ENCODE measurements at regions not wholly inside any gene's neighbourhood (a gene's known extent, or its start where the extent isn't known, plus 50 kb on each side); places are given as distances from the start of the nearest gene placed in this dataset.
"Not testable (repeated sequence)": the region's sequence is repeated elsewhere in the genome, so short reads cannot be mapped to it uniquely, and the experiment has no call there.

- DNase-seq (ENCODE audit: low read depth in 2 of 3, low spot score in 2 of 3), result no peak
Observed at GRCh38 chr6:49370518-49370917, 92.5 kb downstream of the MMUT start.

GRCh38 chr6:49366539-49366938 is 96.5 kb downstream of the MMUT start:
- no peak for DNase-seq (ENCODE audit: low read depth in 2 of 3, low spot score in 2 of 3)

- DNase-seq (ENCODE audit: low read depth in 2 of 3, low spot score in 2 of 3), result no peak
Observed at GRCh38 chr6:49348561-49348960, 114.5 kb downstream of the MMUT start.

- no peak for DNase-seq (ENCODE audit: low read depth in 2 of 3, low spot score in 2 of 3)
Observed at GRCh38 chr6:49342410-49342809, 120.6 kb downstream of the MMUT start.

GRCh38 chr6:49341869-49342268 is 121.2 kb downstream of the MMUT start:
- DNase-seq (ENCODE audit: low read depth in 2 of 3, low spot score in 2 of 3), result no peak

GRCh38 chr6:49339096-49339495 is 124.0 kb downstream of the MMUT start:
- DNase-seq (ENCODE audit: low read depth in 2 of 3, low spot score in 2 of 3), result no peak

- DNase-seq (ENCODE audit: low read depth in 2 of 3, low spot score in 2 of 3), result peak in 2 of 3 donors; percentile 14 to 18
Observed at GRCh38 chr6:49336514-49337131, 126.4 kb downstream of the MMUT start.

- DNase-seq (ENCODE audit: low read depth in 2 of 3, low spot score in 2 of 3), result no peak
Observed at GRCh38 chr6:49333345-49334125, 129.5 kb downstream of the MMUT start.

GRCh38 chr6:49332781-49333180 is 130.3 kb downstream of the MMUT start:
- no peak for DNase-seq (ENCODE audit: low read depth in 2 of 3, low spot score in 2 of 3)

- no peak for DNase-seq (ENCODE audit: low read depth in 2 of 3, low spot score in 2 of 3)
Observed at GRCh38 chr6:49329186-49329585, 133.9 kb downstream of the MMUT start.

GRCh38 chr6:49328051-49328744 is 134.9 kb downstream of the MMUT start:
- no peak for DNase-seq (ENCODE audit: low read depth in 2 of 3, low spot score in 2 of 3)

- no peak for DNase-seq (ENCODE audit: low read depth in 2 of 3, low spot score in 2 of 3)
Observed at GRCh38 chr6:49327571-49327970, 135.5 kb downstream of the MMUT start.

- DNase-seq (ENCODE audit: low read depth in 2 of 3, low spot score in 2 of 3), result no peak
Observed at GRCh38 chr6:49327005-49327404, 136.0 kb downstream of the MMUT start.

- no peak for DNase-seq (ENCODE audit: low read depth in 2 of 3, low spot score in 2 of 3)
Observed at GRCh38 chr6:49326347-49326746, 136.7 kb downstream of the MMUT start.

- no peak for DNase-seq (ENCODE audit: low read depth in 2 of 3, low spot score in 2 of 3)
Observed at GRCh38 chr6:49325891-49326290, 137.2 kb downstream of the MMUT start.

GRCh38 chr6:49322861-49323260 is 140.2 kb downstream of the MMUT start:
- no peak for DNase-seq (ENCODE audit: low read depth in 2 of 3, low spot score in 2 of 3)

GRCh38 chr6:49321561-49322072 is 141.4 kb downstream of the MMUT start:
- no peak for DNase-seq (ENCODE audit: low read depth in 2 of 3, low spot score in 2 of 3)

- no peak for DNase-seq (ENCODE audit: low read depth in 2 of 3, low spot score in 2 of 3)
Observed at GRCh38 chr6:49305010-49305409, 158.0 kb downstream of the MMUT start.

- DNase-seq (ENCODE audit: low read depth in 2 of 3, low spot score in 2 of 3), result not testable (repeated sequence)
Observed at GRCh38 chr6:49304393-49304792, 158.7 kb downstream of the MMUT start.

GRCh38 chr6:49300911-49301310 is 162.1 kb downstream of the MMUT start:
- DNase-seq (ENCODE audit: low read depth in 2 of 3, low spot score in 2 of 3), result no peak

GRCh38 chr6:49300443-49300842 is 162.6 kb downstream of the MMUT start:
- no peak for DNase-seq (ENCODE audit: low read depth in 2 of 3, low spot score in 2 of 3)

- DNase-seq (ENCODE audit: low read depth in 2 of 3, low spot score in 2 of 3), result no peak
Observed at GRCh38 chr6:49299279-49299678, 163.8 kb downstream of the MMUT start.

Data from hematopoietic multipotent progenitor cell (in vitro differentiated cells).